ENCODE measurements at regions not wholly inside any gene's neighbourhood (a gene's known extent, or its start where the extent isn't known, plus 50 kb on each side); places are given as distances from the start of the nearest gene placed in this dataset.

DNA sequence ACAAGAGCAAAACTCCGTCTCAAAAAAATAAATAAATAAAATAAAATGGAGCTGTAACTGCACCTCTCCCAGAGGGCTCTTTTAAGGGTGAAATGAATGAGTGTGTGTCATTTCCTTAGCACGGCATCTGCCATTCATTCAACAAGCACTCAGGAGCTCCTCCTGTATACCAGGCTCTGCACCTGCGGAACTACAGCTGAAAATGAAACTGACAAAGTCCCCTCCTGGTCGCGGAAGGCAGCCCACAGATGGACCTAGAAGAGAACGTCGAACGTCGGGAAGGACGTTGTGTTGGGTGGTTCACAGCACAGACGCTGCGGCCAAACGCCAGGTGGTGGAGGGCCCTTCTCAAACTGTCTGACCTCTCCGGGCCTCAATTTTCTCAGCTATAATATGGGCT is 256.4 kb downstream of the TFAP2C start:
- BruUV-seq (replicated peaks), result no TSS peak
- no peak overlapping the region for H3K27ac ChIP-seq (ENCODE audit: control insufficient read depth, insufficient read depth)
- H3K36me3 ChIP-seq (ENCODE audit: control insufficient read depth in 2 of 2, insufficient read depth in 2 of 2, low read length in 1 of 2), result no peaks in the 10 kb centered on the region
- FAIRE-seq (no peak), ATAC-seq (no peak), DNase-seq (ENCODE audit: low read depth, low spot score) (no peak)
- H3K79me2 ChIP-seq (ENCODE audit: control insufficient read depth, insufficient read depth, low read length), result no peaks in the 10 kb centered on the region
- intact Hi-C loops (cut with micrococcal nuclease; ENCODE audit: unreplicated experiment) (no loop called here), in situ Hi-C loops (cut with MboI) (no loop called here)
- no peak overlapping the region for H3K4me2 ChIP-seq (ENCODE audit: control insufficient read depth, insufficient read depth)
- no peaks in the 10 kb centered on the region for H4K20me1 ChIP-seq (ENCODE audit: control insufficient read depth, insufficient read depth)
- H3K9ac ChIP-seq (ENCODE audit: control insufficient read depth, insufficient read depth, low read length), result no peak overlapping the region
- ChIA-PET CTCF (no interaction called here), POLR2A (no interaction called here), SMC1A (ENCODE audit: uncharacterized antibody, unreplicated experiment) (no interaction called here), RAD21 (ENCODE audit: unreplicated experiment) (no interaction called here)
- H2AFZ ChIP-seq (ENCODE audit: control insufficient read depth, low read depth, low read length), result no peak overlapping the region
- H3K27me3 ChIP-seq (replicated peaks in 1 of 2; ENCODE audit: control insufficient read depth in 2 of 2, insufficient read depth in 2 of 2, low read length in 1 of 2), result no peaks in the 10 kb centered on the region
- 61% methylated on average over 14 of the region's 14 CpGs for WGBS (ENCODE audit: insufficient coverage, insufficient replicate concordance, low lambda C conversion rate, missing lambda C conversion rate)
- TF ChIP-seq, protein P1, sequence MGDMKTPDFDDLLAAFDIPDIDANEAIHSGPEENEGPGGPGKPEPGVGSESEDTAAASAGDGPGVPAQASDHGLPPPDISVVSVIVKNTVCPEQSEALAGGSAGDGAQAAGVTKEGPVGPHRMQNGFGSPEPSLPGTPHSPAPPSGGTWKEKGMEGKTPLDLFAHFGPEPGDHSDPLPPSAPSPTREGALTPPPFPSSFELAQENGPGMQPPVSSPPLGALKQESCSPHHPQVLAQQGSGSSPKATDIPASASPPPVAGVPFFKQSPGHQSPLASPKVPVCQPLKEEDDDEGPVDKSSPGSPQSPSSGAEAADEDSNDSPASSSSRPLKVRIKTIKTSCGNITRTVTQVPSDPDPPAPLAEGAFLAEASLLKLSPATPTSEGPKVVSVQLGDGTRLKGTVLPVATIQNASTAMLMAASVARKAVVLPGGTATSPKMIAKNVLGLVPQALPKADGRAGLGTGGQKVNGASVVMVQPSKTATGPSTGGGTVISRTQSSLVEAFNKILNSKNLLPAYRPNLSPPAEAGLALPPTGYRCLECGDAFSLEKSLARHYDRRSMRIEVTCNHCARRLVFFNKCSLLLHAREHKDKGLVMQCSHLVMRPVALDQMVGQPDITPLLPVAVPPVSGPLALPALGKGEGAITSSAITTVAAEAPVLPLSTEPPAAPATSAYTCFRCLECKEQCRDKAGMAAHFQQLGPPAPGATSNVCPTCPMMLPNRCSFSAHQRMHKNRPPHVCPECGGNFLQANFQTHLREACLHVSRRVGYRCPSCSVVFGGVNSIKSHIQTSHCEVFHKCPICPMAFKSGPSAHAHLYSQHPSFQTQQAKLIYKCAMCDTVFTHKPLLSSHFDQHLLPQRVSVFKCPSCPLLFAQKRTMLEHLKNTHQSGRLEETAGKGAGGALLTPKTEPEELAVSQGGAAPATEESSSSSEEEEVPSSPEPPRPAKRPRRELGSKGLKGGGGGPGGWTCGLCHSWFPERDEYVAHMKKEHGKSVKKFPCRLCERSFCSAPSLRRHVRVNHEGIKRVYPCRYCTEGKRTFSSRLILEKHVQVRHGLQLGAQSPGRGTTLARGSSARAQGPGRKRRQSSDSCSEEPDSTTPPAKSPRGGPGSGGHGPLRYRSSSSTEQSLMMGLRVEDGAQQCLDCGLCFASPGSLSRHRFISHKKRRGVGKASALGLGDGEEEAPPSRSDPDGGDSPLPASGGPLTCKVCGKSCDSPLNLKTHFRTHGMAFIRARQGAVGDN (IDR thresholded peaks at IDR 0.05), result no peak
- TF ChIP-seq BRCA1 (IDR thresholded peaks at IDR 0.05; ENCODE audit: low read depth, low read length) (no peak), IRF3 (IDR thresholded peaks at IDR 0.05) (no peak), POLR2A (IDR thresholded peaks at IDR 0.05; ENCODE audit: low read depth, low read length) (no peak), MTA3 (IDR thresholded peaks at IDR 0.05; ENCODE audit: borderline replicate concordance, low read length) (no peak), RFX5 (IDR thresholded peaks at IDR 0.05; ENCODE audit: low read depth, low read length) (no peak), MEF2A (IDR thresholded peaks at IDR 0.05; ENCODE audit: insufficient read depth, low read depth, low read length) (no peak), POLR2AphosphoS2 (IDR thresholded peaks at IDR 0.05; ENCODE audit: low read depth, low read length) (no peak), SMC3 (IDR thresholded peaks at IDR 0.05; ENCODE audit: borderline replicate concordance, low read length) (no peak), NFXL1 (IDR thresholded peaks at IDR 0.05; ENCODE audit: borderline replicate concordance) (no peak), YBX1 (IDR thresholded peaks at IDR 0.05) (no peak), ZNF207 (IDR thresholded peaks at IDR 0.05; ENCODE audit: borderline replicate concordance) (no peak), NFYA (IDR thresholded peaks at IDR 0.05; ENCODE audit: borderline replicate concordance, low read depth, low read length) (no peak)
- H3K4me1 ChIP-seq (ENCODE audit: control insufficient read depth, insufficient read depth, low read length), result no peaks in the 10 kb centered on the region
- no peaks in the 10 kb centered on the region; the same call in 2 of the 3 replicates for H3K9me3 ChIP-seq (replicated peaks; ENCODE audit: control insufficient read depth, insufficient read depth, low read length)
- H3K4me3 ChIP-seq, result no peak overlapping the region
